NCI-H524 (cell line): ENCODE measurements at regions not wholly inside any gene's neighbourhood (a gene's known extent, or its start where the extent isn't known, plus 50 kb on each side); places are given as distances from the start of the nearest gene placed in this dataset.
"Not testable (repeated sequence)": the region's sequence is repeated elsewhere in the genome, so short reads cannot be mapped to it uniquely, and the experiment has no call there.

Experiments
- DNase-seq, 2 experiments: peaks; one replicate each; lab custom pipeline; 2025; lab: John Stamatoyannopoulos, UW

- DNase-seq: no peak
These were observed 895.8 kb upstream of the EEF2KMT start for GRCh38 chr16:5993356-5993755.

- DNase-seq: peak in 1 of 2 experiments; percentile 1
These were observed 885.4 kb upstream of the EEF2KMT start for GRCh38 chr16:5982979-5983378.

- DNase-seq: no peak
These were observed 882.4 kb upstream of the EEF2KMT start for GRCh38 chr16:5979905-5980550.

GRCh38 chr16:5977329-5977728, 879.7 kb upstream of the EEF2KMT start:
- no peak for DNase-seq

- no peak for DNase-seq
These were observed 875.2 kb upstream of the EEF2KMT start for GRCh38 chr16:5972747-5973146.

DNA sequence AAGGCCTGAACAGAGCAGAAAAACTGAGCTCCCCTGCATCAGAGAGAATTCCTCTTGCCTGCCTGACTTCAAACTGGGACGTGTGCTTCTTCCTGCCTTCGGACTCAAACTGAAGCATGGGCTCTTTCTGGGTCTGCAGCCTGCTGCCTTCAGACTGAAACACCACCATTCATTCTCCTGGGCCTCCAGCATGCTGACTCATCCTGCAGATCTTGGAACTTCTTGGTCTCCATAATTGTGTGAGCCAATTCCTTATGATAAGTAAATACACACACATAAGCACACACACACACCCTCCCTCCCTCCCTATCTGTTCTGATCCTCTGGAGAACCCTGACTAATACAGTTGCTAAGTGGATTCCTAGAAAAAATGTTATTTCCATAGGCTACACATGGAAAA, 874.3 kb upstream of the EEF2KMT start:
- DNase-seq: no peak

GRCh38 chr16:5971106-5971505, 873.5 kb upstream of the EEF2KMT start:
- DNase-seq: no peak

DNA sequence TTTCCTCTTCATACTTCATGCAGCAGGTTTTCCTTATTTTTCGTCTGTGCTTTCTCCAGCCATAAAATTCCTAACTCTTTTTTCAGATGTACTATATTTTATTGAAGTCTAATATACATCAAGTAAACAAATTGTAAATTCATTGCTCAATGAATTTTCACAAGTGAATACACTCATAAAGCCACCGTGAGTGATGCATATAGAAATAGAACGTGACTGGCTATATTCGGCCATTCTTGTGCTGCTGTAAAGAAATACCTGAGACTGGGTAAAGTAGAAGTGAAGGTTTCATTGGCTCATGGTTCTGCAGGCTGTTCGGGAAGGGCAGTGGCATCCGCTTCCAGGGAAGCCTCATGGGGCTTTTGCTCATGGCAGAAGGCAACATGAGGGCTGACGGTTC, 868.4 kb upstream of the EEF2KMT start:
- DNase-seq: no peak

GRCh38 chr16:5965321-5965720, 867.7 kb upstream of the EEF2KMT start:
- DNase-seq: no peak

DNA sequence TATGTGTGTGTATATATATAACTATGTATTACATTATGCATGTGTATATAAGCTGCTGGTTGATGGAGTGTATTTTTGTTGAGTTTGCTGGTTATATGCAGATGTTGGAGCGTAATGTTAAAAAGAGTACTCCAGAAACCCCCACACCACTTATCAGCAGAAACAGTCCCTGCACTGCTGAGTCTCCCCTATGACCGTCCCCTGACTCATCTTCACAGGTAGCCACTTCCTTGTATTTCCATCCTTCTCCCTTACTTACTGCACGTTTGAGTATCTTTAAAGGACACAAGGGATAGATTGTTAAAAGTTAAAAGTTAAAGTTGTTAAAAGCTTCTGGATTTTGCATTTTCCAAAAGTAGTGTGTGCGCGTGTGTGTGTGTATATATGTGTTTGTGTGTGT, 853.9 kb upstream of the EEF2KMT start:
- DNase-seq: no peak

DNA sequence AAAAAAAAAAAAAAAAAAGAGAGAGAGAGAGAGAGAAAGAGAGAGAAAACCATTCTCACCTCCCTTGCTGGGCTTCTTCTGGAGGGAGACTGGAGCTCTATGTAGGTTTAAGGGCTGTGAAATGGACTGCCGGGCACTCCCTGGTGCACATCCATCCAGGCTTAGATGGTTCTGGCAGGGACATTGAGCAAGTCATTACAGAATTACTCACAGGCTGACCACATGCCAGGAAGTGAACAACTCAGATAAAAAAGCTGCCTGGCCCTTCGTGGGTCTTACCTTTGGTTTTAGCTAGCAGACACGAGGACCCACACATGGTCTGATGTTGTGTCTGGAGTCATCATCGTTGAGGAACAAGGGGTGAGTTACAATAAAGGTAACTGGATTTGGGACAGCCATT, 847.4 kb upstream of the EEF2KMT start:
- DNase-seq: no peak

- DNase-seq: no peak
These were observed 841.0 kb upstream of the EEF2KMT start for GRCh38 chr16:5938607-5939006.

- no peak for DNase-seq
These were observed 835.3 kb upstream of the EEF2KMT start for GRCh38 chr16:5932906-5933305.

- no peak for DNase-seq
These were observed 831.0 kb upstream of the EEF2KMT start for GRCh38 chr16:5928476-5929065.

- DNase-seq: no peak
These were observed 828.3 kb upstream of the EEF2KMT start for GRCh38 chr16:5925850-5926249.

DNA sequence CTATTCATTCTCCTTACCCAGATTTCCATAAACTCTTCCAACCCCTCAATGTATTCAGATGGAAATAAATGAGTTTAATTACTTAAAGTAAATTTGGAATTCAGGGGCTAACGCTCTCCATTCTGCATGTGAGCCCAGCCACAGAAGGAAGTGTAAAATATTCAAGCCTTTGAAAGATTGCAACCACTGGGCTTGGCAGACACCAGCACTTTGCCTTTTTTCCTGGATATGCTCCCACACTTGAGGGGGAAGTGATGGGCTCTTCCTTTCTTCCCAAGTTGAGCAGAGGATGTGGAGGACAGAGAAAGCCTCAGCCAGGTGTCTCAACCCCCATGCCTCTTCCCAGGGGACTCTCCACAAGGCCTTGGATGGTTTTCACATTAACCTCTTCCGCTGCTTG, 825.1 kb upstream of the EEF2KMT start:
- DNase-seq: no peak

DNA sequence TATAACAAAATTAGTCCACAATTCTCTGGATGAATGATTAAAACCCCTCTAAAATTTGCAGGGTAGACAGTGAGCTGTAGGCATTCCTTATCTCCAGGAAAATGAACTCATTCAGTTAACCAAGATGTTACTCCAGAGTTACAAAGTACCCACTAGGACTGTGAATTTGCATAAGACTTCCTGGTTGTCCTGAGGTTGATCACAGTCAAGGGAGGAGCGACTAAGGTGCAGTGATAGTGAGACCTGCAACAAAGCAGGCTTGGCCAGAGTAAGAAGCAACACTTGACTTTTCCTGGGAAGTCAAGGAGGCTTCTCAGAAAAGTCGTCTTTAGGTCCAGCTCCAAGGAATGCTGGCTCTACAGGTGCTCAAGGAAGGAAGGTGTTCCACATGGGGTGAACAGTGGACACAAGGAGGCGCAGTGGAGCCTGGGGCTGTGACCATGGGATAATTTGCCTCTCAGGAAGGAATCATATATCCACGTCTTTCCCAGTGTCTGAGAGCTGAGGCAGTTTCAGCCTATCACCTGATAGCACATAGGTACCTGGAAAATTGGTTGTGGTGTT, 821.1 kb upstream of the EEF2KMT start:
- DNase-seq: no peak

DNA sequence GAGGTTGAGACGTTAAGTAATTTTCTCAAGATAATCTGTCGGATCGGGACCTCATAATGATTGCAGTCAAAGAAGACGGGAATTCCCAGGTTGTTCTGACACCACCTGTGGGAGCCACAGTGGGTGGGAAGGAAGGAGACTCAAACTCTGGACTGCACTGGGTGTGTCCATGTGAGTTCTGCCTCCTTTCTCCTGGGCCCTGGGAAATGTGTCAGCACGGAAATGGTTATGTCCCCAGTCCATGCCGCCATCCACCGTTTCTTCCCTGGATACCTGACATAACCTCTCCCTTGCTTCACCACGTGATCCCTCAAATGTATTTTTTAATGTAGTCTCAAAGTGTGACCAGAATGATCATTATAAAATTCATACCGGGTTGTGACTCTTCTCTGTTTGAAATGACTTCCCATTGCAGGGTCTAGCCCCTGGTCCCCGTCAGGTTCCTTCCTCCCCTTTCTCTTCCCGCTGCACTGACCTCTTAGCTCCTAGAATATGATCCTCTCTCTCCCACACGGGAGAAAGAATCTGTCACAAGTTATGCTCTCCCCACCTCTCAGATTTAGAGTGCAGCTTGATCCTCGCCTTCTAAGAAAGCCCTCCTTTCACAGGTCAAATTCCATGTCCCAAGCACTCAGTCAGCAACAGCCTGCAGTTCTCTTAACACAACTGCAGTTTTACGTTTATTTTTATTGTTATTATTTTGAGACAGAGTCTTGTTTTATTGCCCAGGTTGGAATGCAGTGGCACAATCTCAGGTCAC, 820.0 kb upstream of the EEF2KMT start:
- no peak for DNase-seq

DNA sequence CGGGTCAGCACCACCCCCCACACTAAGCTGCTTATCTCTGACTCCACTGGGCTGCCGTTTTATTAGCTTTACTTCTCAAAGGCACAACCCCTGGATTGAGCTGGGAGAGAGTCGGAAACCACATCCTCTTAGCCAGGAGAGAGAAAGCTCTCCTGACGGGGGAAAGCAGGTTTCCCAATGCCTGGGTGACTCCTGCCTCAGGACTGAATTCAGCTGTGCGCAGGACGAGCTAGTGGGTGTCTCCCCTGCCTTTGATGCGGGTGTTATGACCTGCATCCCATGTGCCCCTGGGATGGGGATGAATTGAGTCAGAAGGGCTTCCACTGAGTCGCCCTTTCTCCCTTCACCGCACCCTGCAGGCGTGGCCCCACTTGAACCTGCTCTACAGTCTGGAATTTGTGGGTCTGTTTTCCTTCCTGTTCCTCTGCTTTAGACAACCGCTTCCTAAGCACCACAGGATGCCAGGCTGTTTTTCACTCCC, 819.2 kb upstream of the EEF2KMT start:
- no peak for DNase-seq

- DNase-seq: no peak
These were observed 813.6 kb upstream of the EEF2KMT start for GRCh38 chr16:5911241-5911640.

DNA sequence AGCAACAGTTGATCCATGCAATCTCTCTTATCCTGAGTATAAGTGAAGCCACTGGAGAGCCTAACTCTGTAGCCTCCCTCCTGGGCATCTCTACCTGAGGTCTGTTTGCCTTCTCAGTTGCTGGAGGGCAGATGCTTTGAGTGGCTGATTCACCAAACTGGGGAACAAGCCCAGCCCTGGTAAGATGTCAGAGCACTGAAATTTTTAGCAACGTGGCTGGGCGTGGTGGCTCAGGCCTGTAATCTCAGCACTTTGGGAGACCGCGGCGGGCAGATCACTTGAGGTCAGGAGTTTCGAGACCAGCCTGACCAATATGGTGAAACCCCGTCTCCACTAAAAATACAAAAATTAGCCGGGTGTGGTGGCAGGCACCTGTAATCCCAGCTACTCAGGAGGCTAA, 812.0 kb upstream of the EEF2KMT start:
- not testable (repeated sequence) for DNase-seq

- no peak for DNase-seq
These were observed 809.9 kb upstream of the EEF2KMT start for GRCh38 chr16:5907544-5907943.

DNA sequence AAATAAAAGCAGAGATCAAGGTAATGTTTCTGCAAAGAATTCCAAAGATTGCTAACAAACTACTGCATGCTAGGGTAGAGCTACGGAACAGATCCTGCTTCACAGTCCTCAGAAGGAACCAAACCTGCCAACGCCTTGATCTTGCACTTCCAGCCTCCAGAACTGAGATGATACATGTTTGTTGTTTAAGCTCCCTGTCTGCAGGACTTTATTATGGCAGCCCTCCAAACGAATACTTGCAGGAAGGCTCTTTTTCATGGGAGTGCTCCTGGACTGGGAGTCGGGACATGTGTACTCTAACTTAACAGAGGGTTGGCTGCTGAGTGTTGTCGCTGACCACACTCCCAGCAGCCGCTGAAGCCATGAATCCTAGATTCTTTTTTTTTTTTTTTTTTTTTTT, 808.8 kb upstream of the EEF2KMT start:
- DNase-seq: no peak
